Prostate gland (tissue), 2 donors: ENCODE measurements at regions not wholly inside any gene's neighbourhood (a gene's known extent, or its start where the extent isn't known, plus 50 kb on each side); places are given as distances from the start of the nearest gene placed in this dataset.

Experiments used
- POLR2A ChIP-seq: fragments of 450-650 bp; IDR thresholded peaks from one replicate; pipeline ENCODE4 v1.6.1; 2016; ENCODE audit warnings: antibody characterized with exemption, mild to moderate bottlenecking
- POLR2AphosphoS5 ChIP-seq: sonication (generic); formaldehyde crosslinking; IDR thresholded peaks from one replicate; pipeline ENCODE4 v1.6.1; 2017; ENCODE audit warnings: antibody characterized with exemption
- TF ChIP-seq, protein P1 (sequence below), 4 experiments: fragments of 200-600 bp in 2 of 4; fragments of 450-650 bp in 2 of 4; sonication (generic) in 2 of 4; IDR thresholded peaks; 1 replicate in 3 of 4; 2 replicates in 1 of 4; pipeline ENCODE4 v1.5.1; 2016 to 2019; ENCODE audit warnings: antibody characterized with exemption in 4 of 4, mild to moderate bottlenecking in 2 of 4, moderate library complexity in 2 of 4

DNA sequence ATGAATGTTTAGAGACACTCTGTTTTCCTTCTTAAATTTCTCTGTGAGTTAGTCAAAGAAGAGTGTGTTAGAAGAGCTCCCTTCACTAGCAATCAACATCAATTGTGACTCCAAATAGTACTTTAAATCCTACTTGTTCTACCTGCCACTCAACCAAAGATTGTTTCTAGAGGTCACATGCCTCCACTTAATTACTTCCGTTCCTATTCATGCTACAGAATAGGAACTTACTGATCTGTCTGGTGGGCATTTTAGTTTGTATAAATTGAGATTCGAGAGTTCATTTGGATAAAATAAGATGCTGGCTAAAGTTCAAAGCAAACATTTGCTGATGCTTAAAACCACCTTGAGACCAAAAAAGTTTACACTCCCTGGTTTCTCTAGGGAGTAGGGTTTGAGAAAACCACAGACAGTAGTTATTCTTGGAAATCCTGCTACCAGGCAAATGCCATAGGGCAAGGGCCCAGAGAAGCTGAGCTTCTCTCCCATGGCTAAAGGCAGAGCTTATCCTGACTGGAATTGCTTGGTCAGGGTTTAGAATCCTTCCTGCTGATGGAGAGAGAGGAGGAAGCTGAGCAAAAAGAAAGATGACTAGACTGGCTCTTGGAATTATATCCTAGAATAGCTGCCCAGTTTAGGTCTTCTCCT is 389.6 kb upstream of the ATP2B1 start:
- TF ChIP-seq, protein P1, sequence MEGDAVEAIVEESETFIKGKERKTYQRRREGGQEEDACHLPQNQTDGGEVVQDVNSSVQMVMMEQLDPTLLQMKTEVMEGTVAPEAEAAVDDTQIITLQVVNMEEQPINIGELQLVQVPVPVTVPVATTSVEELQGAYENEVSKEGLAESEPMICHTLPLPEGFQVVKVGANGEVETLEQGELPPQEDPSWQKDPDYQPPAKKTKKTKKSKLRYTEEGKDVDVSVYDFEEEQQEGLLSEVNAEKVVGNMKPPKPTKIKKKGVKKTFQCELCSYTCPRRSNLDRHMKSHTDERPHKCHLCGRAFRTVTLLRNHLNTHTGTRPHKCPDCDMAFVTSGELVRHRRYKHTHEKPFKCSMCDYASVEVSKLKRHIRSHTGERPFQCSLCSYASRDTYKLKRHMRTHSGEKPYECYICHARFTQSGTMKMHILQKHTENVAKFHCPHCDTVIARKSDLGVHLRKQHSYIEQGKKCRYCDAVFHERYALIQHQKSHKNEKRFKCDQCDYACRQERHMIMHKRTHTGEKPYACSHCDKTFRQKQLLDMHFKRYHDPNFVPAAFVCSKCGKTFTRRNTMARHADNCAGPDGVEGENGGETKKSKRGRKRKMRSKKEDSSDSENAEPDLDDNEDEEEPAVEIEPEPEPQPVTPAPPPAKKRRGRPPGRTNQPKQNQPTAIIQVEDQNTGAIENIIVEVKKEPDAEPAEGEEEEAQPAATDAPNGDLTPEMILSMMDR (IDR thresholded peaks at IDR 0.05), result no peak
- TF ChIP-seq POLR2A, result no peak
- no peak for TF ChIP-seq POLR2AphosphoS5
